ENCODE measurements at regions not wholly inside any gene's neighbourhood (a gene's known extent, or its start where the extent isn't known, plus 50 kb on each side); places are given as distances from the start of the nearest gene placed in this dataset.

- H3K27me3 ChIP-seq (ENCODE audit: control insufficient read depth in 1 of 2, insufficient read depth in 1 of 2, low read length in 2 of 2), result no peaks in the 10 kb centered on the region
- H3K4me1 ChIP-seq (ENCODE audit: control insufficient read depth, insufficient read depth, low read depth, low read length), result peaks cover 3% of the 10 kb centered on the region
- H3K18ac ChIP-seq (ENCODE audit: low read depth in 1 of 2, low read length in 2 of 2), result no peak overlapping the region
- no peaks in the 10 kb centered on the region for H3K36me3 ChIP-seq (ENCODE audit: control insufficient read depth in 1 of 2, insufficient read depth in 2 of 2, low read depth in 1 of 2, low read length in 2 of 2)
- no peak for DNase-seq
- no peak overlapping the region for H2BK5ac ChIP-seq (ENCODE audit: low read depth, low read length, poor library complexity, severe bottlenecking)
- no peak overlapping the region for H3K4me2 ChIP-seq (ENCODE audit: low read length, poor library complexity, severe bottlenecking)
- H4K91ac ChIP-seq (ENCODE audit: low read length), result no peak overlapping the region
- peak overlapping the region; percentile 26 for H3K9ac ChIP-seq (ENCODE audit: low read length)
- H2BK15ac ChIP-seq (ENCODE audit: low read depth, poor library complexity, severe bottlenecking), result no peak overlapping the region
- no peak overlapping the region for H2AFZ ChIP-seq (ENCODE audit: low read depth, low read length)
- H2BK120ac ChIP-seq (ENCODE audit: low read depth, low read length), result no peak overlapping the region
- no CpG with 5 or more reads among the region's 4 CpGs for WGBS
- no peak overlapping the region for H2AK5ac ChIP-seq (ENCODE audit: low read length, severe bottlenecking)
- no peak overlapping the region for H3K4ac ChIP-seq (ENCODE audit: low read depth in 1 of 2, low read length in 2 of 2)
- H3K23ac ChIP-seq (ENCODE audit: low read length in 2 of 2), result no peak overlapping the region
- no peak overlapping the region for H3K27ac ChIP-seq (ENCODE audit: low read length, poor library complexity, severe bottlenecking)
- no peak overlapping the region for H4K8ac ChIP-seq (ENCODE audit: low read length)
- H3K4me3 ChIP-seq (ENCODE audit: insufficient read depth in 1 of 2, low read depth in 1 of 2, low read length in 2 of 2), result no peak overlapping the region
- H2BK12ac ChIP-seq (ENCODE audit: low read length in 2 of 2), result no peak overlapping the region
- no peaks in the 10 kb centered on the region for H3K79me1 ChIP-seq (replicated peaks; ENCODE audit: low read length, poor library complexity, severe bottlenecking)
- peaks cover 10% of the 10 kb centered on the region for H3K9me3 ChIP-seq (ENCODE audit: control insufficient read depth, low read length)
- no peak overlapping the region for H3K14ac ChIP-seq (ENCODE audit: low read length in 2 of 2)
These were observed 225.7 kb upstream of the SPOPL start for GRCh38 chr2:138275881-138276280.

- Histone ChIP-seq H2BK15ac (ENCODE audit: low read depth, poor library complexity, severe bottlenecking) (no peak overlapping the region), H2BK12ac (ENCODE audit: low read length in 2 of 2) (no peak overlapping the region), H3K23ac (ENCODE audit: low read length in 2 of 2) (no peak overlapping the region), H2AK5ac (ENCODE audit: low read length, severe bottlenecking) (no peak overlapping the region), H3K18ac (ENCODE audit: low read depth in 1 of 2, low read length in 2 of 2) (no peak overlapping the region), H3K36me3 (ENCODE audit: control insufficient read depth in 1 of 2, insufficient read depth in 2 of 2, low read depth in 1 of 2, low read length in 2 of 2) (no peaks in the 10 kb centered on the region), H3K4me3 (ENCODE audit: insufficient read depth in 1 of 2, low read depth in 1 of 2, low read length in 2 of 2) (no peak overlapping the region), H2BK120ac (ENCODE audit: low read depth, low read length) (no peak overlapping the region), H4K8ac (ENCODE audit: low read length) (no peak overlapping the region), H2BK5ac (ENCODE audit: low read depth, low read length, poor library complexity, severe bottlenecking) (no peak overlapping the region), H2AFZ (ENCODE audit: low read depth, low read length) (no peak overlapping the region), H3K14ac (ENCODE audit: low read length in 2 of 2) (no peak overlapping the region), H3K4ac (ENCODE audit: low read depth in 1 of 2, low read length in 2 of 2) (no peak overlapping the region), H3K4me1 (ENCODE audit: control insufficient read depth, insufficient read depth, low read depth, low read length) (peaks cover 3% of the 10 kb centered on the region), H3K27me3 (ENCODE audit: control insufficient read depth in 1 of 2, insufficient read depth in 1 of 2, low read length in 2 of 2) (no peaks in the 10 kb centered on the region), H4K91ac (ENCODE audit: low read length) (no peak overlapping the region), H3K4me2 (ENCODE audit: low read length, poor library complexity, severe bottlenecking) (no peak overlapping the region), H3K27ac (ENCODE audit: low read length, poor library complexity, severe bottlenecking) (peak overlapping the region; percentile 60), H3K9me3 (ENCODE audit: control insufficient read depth, low read length) (peaks cover 10% of the 10 kb centered on the region), H3K9ac (ENCODE audit: low read length) (no peak overlapping the region), H3K79me1 (replicated peaks; ENCODE audit: low read length, poor library complexity, severe bottlenecking) (no peaks in the 10 kb centered on the region)
- WGBS, result 23% methylated on average over 1 of the region's 1 CpG
- DNase-seq, result no peak
These were observed 225.2 kb upstream of the SPOPL start for GRCh38 chr2:138276339-138276738.

GRCh38 chr2:138277062-138277461 lies 224.5 kb upstream of the SPOPL start:
- Histone ChIP-seq H2BK120ac (ENCODE audit: low read depth, low read length) (no peak overlapping the region), H3K36me3 (ENCODE audit: control insufficient read depth in 1 of 2, insufficient read depth in 2 of 2, low read depth in 1 of 2, low read length in 2 of 2) (no peaks in the 10 kb centered on the region), H2AK5ac (ENCODE audit: low read length, severe bottlenecking) (no peak overlapping the region), H3K79me1 (replicated peaks; ENCODE audit: low read length, poor library complexity, severe bottlenecking) (no peaks in the 10 kb centered on the region), H2BK5ac (ENCODE audit: low read depth, low read length, poor library complexity, severe bottlenecking) (no peak overlapping the region), H2BK15ac (ENCODE audit: low read depth, poor library complexity, severe bottlenecking) (no peak overlapping the region), H3K23ac (ENCODE audit: low read length in 2 of 2) (no peak overlapping the region), H3K9ac (ENCODE audit: low read length) (no peak overlapping the region), H3K27ac (ENCODE audit: low read length, poor library complexity, severe bottlenecking) (no peak overlapping the region), H4K91ac (ENCODE audit: low read length) (no peak overlapping the region), H2BK12ac (ENCODE audit: low read length in 2 of 2) (no peak overlapping the region), H3K18ac (ENCODE audit: low read depth in 1 of 2, low read length in 2 of 2) (no peak overlapping the region), H3K14ac (ENCODE audit: low read length in 2 of 2) (no peak overlapping the region), H2AFZ (ENCODE audit: low read depth, low read length) (no peak overlapping the region), H3K4me2 (ENCODE audit: low read length, poor library complexity, severe bottlenecking) (no peak overlapping the region), H3K27me3 (ENCODE audit: control insufficient read depth in 1 of 2, insufficient read depth in 1 of 2, low read length in 2 of 2) (no peaks in the 10 kb centered on the region), H3K4me3 (ENCODE audit: insufficient read depth in 1 of 2, low read depth in 1 of 2, low read length in 2 of 2) (no peak overlapping the region), H4K8ac (ENCODE audit: low read length) (no peak overlapping the region), H3K4me1 (ENCODE audit: control insufficient read depth, insufficient read depth, low read depth, low read length) (peaks cover 3% of the 10 kb centered on the region), H3K9me3 (ENCODE audit: control insufficient read depth, low read length) (peaks cover 10% of the 10 kb centered on the region), H3K4ac (ENCODE audit: low read depth in 1 of 2, low read length in 2 of 2) (no peak overlapping the region)
- no peak for DNase-seq

GRCh38 chr2:138279871-138280270 lies 221.7 kb upstream of the SPOPL start:
- Histone ChIP-seq H3K23ac (ENCODE audit: low read length in 2 of 2) (no peak overlapping the region), H3K4me3 (ENCODE audit: insufficient read depth in 1 of 2, low read depth in 1 of 2, low read length in 2 of 2) (no peak overlapping the region), H3K9ac (ENCODE audit: low read length) (no peak overlapping the region), H3K9me3 (ENCODE audit: control insufficient read depth, low read length) (no peaks in the 10 kb centered on the region), H2BK5ac (ENCODE audit: low read depth, low read length, poor library complexity, severe bottlenecking) (no peak overlapping the region), H4K91ac (ENCODE audit: low read length) (no peak overlapping the region), H3K14ac (ENCODE audit: low read length in 2 of 2) (no peak overlapping the region), H3K4ac (ENCODE audit: low read depth in 1 of 2, low read length in 2 of 2) (no peak overlapping the region), H2BK15ac (ENCODE audit: low read depth, poor library complexity, severe bottlenecking) (no peak overlapping the region), H3K18ac (ENCODE audit: low read depth in 1 of 2, low read length in 2 of 2) (no peak overlapping the region), H4K8ac (ENCODE audit: low read length) (no peak overlapping the region), H2AFZ (ENCODE audit: low read depth, low read length) (no peak overlapping the region), H2AK5ac (ENCODE audit: low read length, severe bottlenecking) (no peak overlapping the region), H3K36me3 (ENCODE audit: control insufficient read depth in 1 of 2, insufficient read depth in 2 of 2, low read depth in 1 of 2, low read length in 2 of 2) (no peaks in the 10 kb centered on the region), H3K4me2 (ENCODE audit: low read length, poor library complexity, severe bottlenecking) (no peak overlapping the region), H3K4me1 (ENCODE audit: control insufficient read depth, insufficient read depth, low read depth, low read length) (peaks cover 2% of the 10 kb centered on the region), H3K27me3 (ENCODE audit: control insufficient read depth in 1 of 2, insufficient read depth in 1 of 2, low read length in 2 of 2) (no peaks in the 10 kb centered on the region), H2BK12ac (ENCODE audit: low read length in 2 of 2) (no peak overlapping the region), H3K79me1 (replicated peaks; ENCODE audit: low read length, poor library complexity, severe bottlenecking) (no peaks in the 10 kb centered on the region), H3K27ac (ENCODE audit: low read length, poor library complexity, severe bottlenecking) (no peak overlapping the region), H2BK120ac (ENCODE audit: low read depth, low read length) (no peak overlapping the region)
- DNase-seq, result no peak

Data from mesenchymal stem cell (in vitro differentiated cells and primary cell).